VCaP (cell line): ENCODE measurements at regions not wholly inside any gene's neighbourhood (a gene's known extent, or its start where the extent isn't known, plus 50 kb on each side); places are given as distances from the start of the nearest gene placed in this dataset.

ENCODE experiments used
- H3K27ac ChIP-seq: fragments of 450-650 bp; 2 replicates; pipeline ENCODE4 v1.5.1; 2017
- CTCF ChIP-seq: fragments of 450-650 bp; conservative IDR thresholded peaks from 2 replicates; pipeline ENCODE4 v1.5.1; 2017; ENCODE audit warnings: mild to moderate bottlenecking, moderate library complexity

- TF ChIP-seq CTCF: no peak
- no peak overlapping the region for H3K27ac ChIP-seq
Observed at GRCh38 chr22:27628891-27629631, 172.5 kb downstream of the MN1 start.

- TF ChIP-seq CTCF: no peak
- H3K27ac ChIP-seq: no peak overlapping the region
Observed at GRCh38 chr22:27629908-27630673, 171.5 kb downstream of the MN1 start.

GRCh38 chr22:27630754-27631153 is 170.8 kb downstream of the MN1 start:
- TF ChIP-seq CTCF: no peak
- no peak overlapping the region for H3K27ac ChIP-seq

- TF ChIP-seq CTCF: no peak
- H3K27ac ChIP-seq: no peak overlapping the region
Observed at GRCh38 chr22:27631641-27632040, 169.9 kb downstream of the MN1 start.

- TF ChIP-seq CTCF: no peak
- H3K27ac ChIP-seq: no peak overlapping the region
Observed at GRCh38 chr22:27632451-27633295, 168.9 kb downstream of the MN1 start.

GRCh38 chr22:27633296-27633871 is 168.2 kb downstream of the MN1 start:
- TF ChIP-seq CTCF: no peak

More at GRCh38 chr22:27633296-27633871, 168.2 kb downstream of the MN1 start:
- H3K27ac ChIP-seq: no peak overlapping the region
